G401.6 (cell line): ENCODE measurements at regions not wholly inside any gene's neighbourhood (a gene's known extent, or its start where the extent isn't known, plus 50 kb on each side); places are given as distances from the start of the nearest gene placed in this dataset.
"Not testable (repeated sequence)": the region's sequence is repeated elsewhere in the genome, so short reads cannot be mapped to it uniquely, and the experiment has no call there.

Source experiments
- FAIRE-seq: peaks from 2 replicates; lab custom pipeline; 2012; peaks lifted over from hg19 to GRCh38; lab: Jason Lieb, UNC

- FAIRE-seq: no peak
Observed at GRCh38 chr10:128579901-128580300, 453.7 kb upstream of the MKI67 start.

- not testable (repeated sequence) for FAIRE-seq
Observed at GRCh38 chr10:128583125-128583524, 456.9 kb upstream of the MKI67 start.

- not testable (repeated sequence) for FAIRE-seq
Observed at GRCh38 chr10:128586599-128586998, 460.4 kb upstream of the MKI67 start.

- FAIRE-seq: no peak
Observed at GRCh38 chr10:128587689-128588088, 461.5 kb upstream of the MKI67 start.

GRCh38 chr10:128588402-128588801 is 462.2 kb upstream of the MKI67 start:
- no peak for FAIRE-seq

GRCh38 chr10:128594688-128595087 is 468.5 kb upstream of the MKI67 start:
- no peak for FAIRE-seq

- no peak for FAIRE-seq
Observed at GRCh38 chr10:128596906-128597305, 470.7 kb upstream of the MKI67 start.

- FAIRE-seq: no peak
Observed at GRCh38 chr10:128599030-128599429, 472.8 kb upstream of the MKI67 start.

GRCh38 chr10:128599538-128599937 is 473.3 kb upstream of the MKI67 start:
- no peak for FAIRE-seq

GRCh38 chr10:128602183-128602582 is 476.0 kb upstream of the MKI67 start:
- FAIRE-seq: no peak

- FAIRE-seq: no peak
Observed at GRCh38 chr10:128604025-128604424, 477.8 kb upstream of the MKI67 start.

GRCh38 chr10:128605180-128605579 is 479.0 kb upstream of the MKI67 start:
- no peak for FAIRE-seq

- FAIRE-seq: no peak
Observed at GRCh38 chr10:128606055-128606454, 479.8 kb upstream of the MKI67 start.

- no peak for FAIRE-seq
Observed at GRCh38 chr10:128608791-128609190, 482.6 kb upstream of the MKI67 start.

GRCh38 chr10:128609460-128609859 is 483.2 kb upstream of the MKI67 start:
- no peak for FAIRE-seq

- no peak for FAIRE-seq
Observed at GRCh38 chr10:128610113-128610512, 483.9 kb upstream of the MKI67 start.

GRCh38 chr10:128612195-128612594 is 486.0 kb upstream of the MKI67 start:
- no peak for FAIRE-seq

GRCh38 chr10:128612631-128613030 is 486.4 kb upstream of the MKI67 start:
- no peak for FAIRE-seq

GRCh38 chr10:128614016-128614605 is 487.9 kb upstream of the MKI67 start:
- FAIRE-seq: no peak

- no peak for FAIRE-seq
Observed at GRCh38 chr10:128614802-128615553, 488.8 kb upstream of the MKI67 start.

- FAIRE-seq: no peak
Observed at GRCh38 chr10:128617532-128617931, 491.3 kb upstream of the MKI67 start.

- no peak for FAIRE-seq
Observed at GRCh38 chr10:128622706-128623105, 496.5 kb upstream of the MKI67 start.

- no peak for FAIRE-seq
Observed at GRCh38 chr10:128623776-128624175, 497.6 kb upstream of the MKI67 start.
